ENCODE measurements at regions not wholly inside any gene's neighbourhood (a gene's known extent, or its start where the extent isn't known, plus 50 kb on each side); places are given as distances from the start of the nearest gene placed in this dataset.

- no peak for TF ChIP-seq CTCF (IDR thresholded peaks at IDR 0.05)
- TF ChIP-seq POLR2A (IDR thresholded peaks at IDR 0.05) = no peak
These were observed 116.5 kb upstream of the LRPAP1 start for GRCh38 chr4:3648731-3649130.

Data from ovary (tissue), 3 donors.